Mucosa of descending colon (tissue), 3 donors: ENCODE measurements at regions not wholly inside any gene's neighbourhood (a gene's known extent, or its start where the extent isn't known, plus 50 kb on each side); places are given as distances from the start of the nearest gene placed in this dataset.

Experiments used
- ATAC-seq: fragments of 200-7000 bp; cut with Tn5 transposase; one replicate; pipeline ENCODE4 v1.9.1; 2020; ENCODE audit warnings: mild to moderate bottlenecking, moderate library complexity
- DNase-seq, 3 donors: peaks; one replicate each; pipeline ENCODE4 v3.0.0-alpha.2; 2020
- H3K36me3 ChIP-seq: fragments of 200-600 bp; one replicate; pipeline ENCODE4 v1.8.0; 2021; ENCODE audit warnings: low read depth, mild to moderate bottlenecking
- H3K4me1 ChIP-seq: fragments of 200-600 bp; one replicate; pipeline ENCODE4 v1.8.0; 2021; ENCODE audit warnings: low read depth, mild to moderate bottlenecking
- H3K4me3 ChIP-seq: fragments of 200-600 bp; one replicate; pipeline ENCODE4 v1.8.0; 2021; ENCODE audit warnings: mild to moderate bottlenecking
- H3K9me3 ChIP-seq: fragments of 200-600 bp; one replicate; pipeline ENCODE4 v1.8.0; 2021; ENCODE audit warnings: mild to moderate bottlenecking
- CTCF ChIP-seq: fragments of 200-600 bp; IDR thresholded peaks from one replicate; pipeline ENCODE4 v1.8.0; 2022; ENCODE audit warnings: antibody characterized with exemption, mild to moderate bottlenecking
- intact Hi-C, 2 donors: fragments of 100-400 bp; cut with DNase I in 1 of 2; cut with micrococcal nuclease in 1 of 2; formaldehyde crosslinking; loops; one replicate each; pipeline versions ENCODE4 v1.11.0 to v1.11.1; 2022; cut with DNase I, micrococcal nuclease
- donor health status: DM: no; HTN: no; CAD: no; lungs with moderate emphysema.
- donor health status: DM: no; HTN: no; CAD: no.
- donor health status: DM: no; HTN: yes; CAD: no.

GRCh38 chr2:14199040-14199439, 433.5 kb upstream of the LRATD1 start:
- ATAC-seq (no peak), DNase-seq (no peak)
- Histone ChIP-seq H3K9me3 (no peaks in the 10 kb centered on the region), H3K4me1 (no peaks in the 10 kb centered on the region), H3K4me3 (no peak overlapping the region), H3K36me3 (no peaks in the 10 kb centered on the region)
- no peak for TF ChIP-seq CTCF
- intact Hi-C loops = no loop called here

- DNase-seq = no peak
Observed at GRCh38 chr2:14219306-14219705, 413.2 kb upstream of the LRATD1 start.

GRCh38 chr2:14220101-14220500, 412.4 kb upstream of the LRATD1 start:
- intact Hi-C loops = no loop called here

More at GRCh38 chr2:14219306-14219705, 413.2 kb upstream of the LRATD1 start:
- H3K4me3 ChIP-seq = no peak overlapping the region
- no peaks in the 10 kb centered on the region for H3K4me1 ChIP-seq
- no peak for TF ChIP-seq CTCF
- intact Hi-C loops = no loop called here
- H3K9me3 ChIP-seq = no peaks in the 10 kb centered on the region
- ATAC-seq = no peak
- no peaks in the 10 kb centered on the region for H3K36me3 ChIP-seq

GRCh38 chr2:14221466-14221865, 411.1 kb upstream of the LRATD1 start:
- Histone ChIP-seq H3K9me3 (no peaks in the 10 kb centered on the region), H3K4me1 (no peaks in the 10 kb centered on the region), H3K36me3 (no peaks in the 10 kb centered on the region), H3K4me3 (no peak overlapping the region)
- no peak for ATAC-seq
- no peak for DNase-seq
- intact Hi-C loops = no loop called here
- TF ChIP-seq CTCF = no peak

More at GRCh38 chr2:14220101-14220500, 412.4 kb upstream of the LRATD1 start:
- Histone ChIP-seq H3K4me3 (no peak overlapping the region), H3K4me1 (no peaks in the 10 kb centered on the region), H3K9me3 (no peaks in the 10 kb centered on the region), H3K36me3 (no peaks in the 10 kb centered on the region)
- no peak for ATAC-seq
- DNase-seq = no peak
- TF ChIP-seq CTCF = no peak

GRCh38 chr2:14223576-14223975, 408.9 kb upstream of the LRATD1 start:
- no peak for DNase-seq

More at GRCh38 chr2:14223576-14223975, 408.9 kb upstream of the LRATD1 start:
- H3K9me3 ChIP-seq = no peaks in the 10 kb centered on the region
- H3K4me1 ChIP-seq = no peaks in the 10 kb centered on the region
- no peak overlapping the region for H3K4me3 ChIP-seq
- H3K36me3 ChIP-seq = no peaks in the 10 kb centered on the region
- intact Hi-C loops = no loop called here
- no peak for TF ChIP-seq CTCF
- ATAC-seq = no peak
